GM04503 (cell line): ENCODE measurements at regions not wholly inside any gene's neighbourhood (a gene's known extent, or its start where the extent isn't known, plus 50 kb on each side); places are given as distances from the start of the nearest gene placed in this dataset.

Source experiments
- DNase-seq: peaks from one replicate; pipeline ENCODE4 v3.0.0-alpha.2; 2012; ENCODE audit warnings: low read depth

GRCh38 chr5:135120951-135121350 is 86.9 kb upstream of the PITX1 start:
- no peak for DNase-seq

- DNase-seq, result no peak
These were observed 85.5 kb upstream of the PITX1 start for GRCh38 chr5:135119481-135119880.

GRCh38 chr5:135117590-135117989 is 83.6 kb upstream of the PITX1 start:
- no peak for DNase-seq

GRCh38 chr5:135116160-135116561 is 82.1 kb upstream of the PITX1 start:
- DNase-seq, result no peak

GRCh38 chr5:135115591-135115990 is 81.6 kb upstream of the PITX1 start:
- DNase-seq, result no peak

- DNase-seq, result no peak
These were observed 80.7 kb upstream of the PITX1 start for GRCh38 chr5:135114759-135115158.

GRCh38 chr5:135112008-135112725 is 78.1 kb upstream of the PITX1 start:
- no peak for DNase-seq

GRCh38 chr5:135110785-135111596 is 77.0 kb upstream of the PITX1 start:
- DNase-seq, result no peak

- DNase-seq, result no peak
These were observed 75.0 kb upstream of the PITX1 start for GRCh38 chr5:135108992-135109391.

- DNase-seq, result no peak
These were observed 74.5 kb upstream of the PITX1 start for GRCh38 chr5:135108569-135108968.

- DNase-seq, result no peak
These were observed 74.0 kb upstream of the PITX1 start for GRCh38 chr5:135107986-135108385.

- DNase-seq, result no peak
These were observed 72.8 kb upstream of the PITX1 start for GRCh38 chr5:135106610-135107471.

GRCh38 chr5:135106136-135106535 is 72.1 kb upstream of the PITX1 start:
- no peak for DNase-seq

- no peak for DNase-seq
These were observed 71.1 kb upstream of the PITX1 start for GRCh38 chr5:135105105-135105484.

- no peak for DNase-seq
These were observed 69.5 kb upstream of the PITX1 start for GRCh38 chr5:135103575-135103853.

GRCh38 chr5:135102716-135103574 is 68.9 kb upstream of the PITX1 start:
- DNase-seq, result no peak

GRCh38 chr5:135100431-135100830 is 66.4 kb upstream of the PITX1 start:
- DNase-seq, result no peak

GRCh38 chr5:135100011-135100410 is 66.0 kb upstream of the PITX1 start:
- DNase-seq, result no peak

GRCh38 chr5:135097390-135097789 is 63.4 kb upstream of the PITX1 start:
- no peak for DNase-seq

- no peak for DNase-seq
These were observed 61.8 kb upstream of the PITX1 start for GRCh38 chr5:135095871-135096270.

- no peak for DNase-seq
These were observed 61.2 kb upstream of the PITX1 start for GRCh38 chr5:135095052-135095715.
